Mammary epithelial cell (primary cell): ENCODE measurements at regions not wholly inside any gene's neighbourhood (a gene's known extent, or its start where the extent isn't known, plus 50 kb on each side); places are given as distances from the start of the nearest gene placed in this dataset.

ENCODE experiments used
- EZH2 ChIP-seq: IDR thresholded peaks from 2 replicates; pipeline ENCODE4 v1.6.1; 2012; ENCODE audit warnings: low read length, inconsistent platforms, borderline replicate concordance
- TF ChIP-seq, protein P1 (sequence below), 2 donors: IDR thresholded peaks in 1 of 2; conservative IDR thresholded peaks in 1 of 2; 2 replicates each; pipeline ENCODE4 v1.5.1; 2011 to 2012; ENCODE audit warnings: inconsistent platforms in 2 of 2, low read length in 2 of 2, mild to moderate bottlenecking in 2 of 2, control low read depth in 1 of 2, low read depth in 1 of 2; ENCODE audit not compliant: insufficient read depth in 1 of 2; ENCODE audit errors: extremely low read depth in 1 of 2

DNA sequence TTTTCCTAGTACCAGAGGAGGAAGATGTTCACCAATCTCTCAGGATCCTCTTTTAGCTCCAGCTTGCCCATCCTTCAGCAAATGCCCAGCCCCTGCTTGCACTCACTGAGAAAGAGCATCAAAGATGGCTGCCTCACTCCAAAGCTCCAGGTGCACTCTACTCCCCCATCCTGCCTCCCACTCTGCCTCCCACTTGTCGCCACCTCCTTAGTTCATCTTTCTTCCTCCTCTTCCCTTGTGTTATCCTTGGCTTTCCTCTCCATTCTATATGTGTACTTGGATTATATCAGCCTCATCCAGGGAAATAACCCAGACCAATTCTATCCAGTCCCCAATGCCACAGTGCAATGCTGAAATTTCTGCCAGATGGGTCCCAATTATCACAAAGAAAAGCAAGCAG is 87.1 kb upstream of the CPLX2 start:
- TF ChIP-seq, protein P1, sequence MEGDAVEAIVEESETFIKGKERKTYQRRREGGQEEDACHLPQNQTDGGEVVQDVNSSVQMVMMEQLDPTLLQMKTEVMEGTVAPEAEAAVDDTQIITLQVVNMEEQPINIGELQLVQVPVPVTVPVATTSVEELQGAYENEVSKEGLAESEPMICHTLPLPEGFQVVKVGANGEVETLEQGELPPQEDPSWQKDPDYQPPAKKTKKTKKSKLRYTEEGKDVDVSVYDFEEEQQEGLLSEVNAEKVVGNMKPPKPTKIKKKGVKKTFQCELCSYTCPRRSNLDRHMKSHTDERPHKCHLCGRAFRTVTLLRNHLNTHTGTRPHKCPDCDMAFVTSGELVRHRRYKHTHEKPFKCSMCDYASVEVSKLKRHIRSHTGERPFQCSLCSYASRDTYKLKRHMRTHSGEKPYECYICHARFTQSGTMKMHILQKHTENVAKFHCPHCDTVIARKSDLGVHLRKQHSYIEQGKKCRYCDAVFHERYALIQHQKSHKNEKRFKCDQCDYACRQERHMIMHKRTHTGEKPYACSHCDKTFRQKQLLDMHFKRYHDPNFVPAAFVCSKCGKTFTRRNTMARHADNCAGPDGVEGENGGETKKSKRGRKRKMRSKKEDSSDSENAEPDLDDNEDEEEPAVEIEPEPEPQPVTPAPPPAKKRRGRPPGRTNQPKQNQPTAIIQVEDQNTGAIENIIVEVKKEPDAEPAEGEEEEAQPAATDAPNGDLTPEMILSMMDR (conservative IDR thresholded peaks at IDR 0.05 in 1 of 2, IDR thresholded peaks at IDR 0.05 in 1 of 2; ENCODE audit: extremely low read depth in 1 of 2, insufficient read depth in 1 of 2, low read depth in 1 of 2, low read length in 2 of 2): no peak
- TF ChIP-seq EZH2: no peak
